Ascending aorta (tissue), 2 donors: ENCODE measurements at regions not wholly inside any gene's neighbourhood (a gene's known extent, or its start where the extent isn't known, plus 50 kb on each side); places are given as distances from the start of the nearest gene placed in this dataset.

Experiments
- DNase-seq, 2 donors: peaks; one replicate each; pipeline ENCODE4 v3.0.0-alpha.2; 2019; ENCODE audit warnings: low spot score in 2 of 2
- H3K27ac ChIP-seq, 2 donors: fragments of 200-600 bp; sonication (generic); one replicate each; pipeline ENCODE4 v1.5.1; 2016 to 2017; ENCODE audit warnings: mild to moderate bottlenecking in 1 of 2
- H3K27me3 ChIP-seq: fragments of 200-600 bp; sonication (generic); one replicate; pipeline ENCODE4 v1.5.1; 2017
- H3K36me3 ChIP-seq, 2 donors: fragments of 200-600 bp; sonication (generic); one replicate each; pipeline ENCODE4 v1.5.1; 2016
- H3K4me1 ChIP-seq, 2 donors: fragments of 200-600 bp; sonication (generic); one replicate each; pipeline ENCODE4 v1.5.1; 2016 to 2017; ENCODE audit warnings: mild to moderate bottlenecking in 1 of 2
- H3K4me3 ChIP-seq, 2 donors: fragments of 200-600 bp; sonication (generic); one replicate each; pipeline ENCODE4 v1.5.1; 2016 to 2017; ENCODE audit warnings: mild to moderate bottlenecking in 1 of 2
- H3K9me3 ChIP-seq, 2 donors: fragments of 200-600 bp; sonication (generic); one replicate each; pipeline ENCODE4 v1.5.1; 2016
- intact Hi-C: fragments of 100-400 bp; cut with DNase I; formaldehyde crosslinking; loops from one replicate; pipeline ENCODE4 v1.15.1; 2023
- TF ChIP-seq, protein P1 (sequence below), 3 experiments: fragments of 200-600 bp in 2 of 3; fragments of 450-650 bp in 1 of 3; sonication (generic) in 2 of 3; IDR thresholded peaks; one replicate each; pipeline ENCODE4 v1.5.1; 2016 to 2019; ENCODE audit warnings: antibody characterized with exemption in 3 of 3, mild to moderate bottlenecking in 1 of 3, moderate library complexity in 1 of 3

DNA sequence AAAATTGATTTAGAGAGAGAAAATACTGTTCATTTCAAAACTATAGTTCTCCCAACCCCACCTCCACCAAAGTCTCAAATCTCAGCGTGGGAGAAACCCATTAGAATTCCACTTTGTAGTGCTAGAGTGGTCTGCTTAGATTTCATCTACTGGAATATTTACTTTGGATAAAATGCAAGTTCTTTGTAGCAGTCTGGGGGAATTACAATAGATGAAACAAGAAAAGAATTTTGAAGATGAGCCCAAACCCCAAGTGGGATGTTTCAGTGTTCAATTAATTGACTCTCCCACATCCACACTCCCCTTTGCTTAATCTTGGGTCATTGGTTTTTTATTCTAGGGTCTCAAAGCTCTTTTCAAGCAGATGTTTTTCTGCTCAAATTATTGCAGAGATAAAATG is 97.8 kb downstream of the RPL22L1 start:
- TF ChIP-seq, protein P1, sequence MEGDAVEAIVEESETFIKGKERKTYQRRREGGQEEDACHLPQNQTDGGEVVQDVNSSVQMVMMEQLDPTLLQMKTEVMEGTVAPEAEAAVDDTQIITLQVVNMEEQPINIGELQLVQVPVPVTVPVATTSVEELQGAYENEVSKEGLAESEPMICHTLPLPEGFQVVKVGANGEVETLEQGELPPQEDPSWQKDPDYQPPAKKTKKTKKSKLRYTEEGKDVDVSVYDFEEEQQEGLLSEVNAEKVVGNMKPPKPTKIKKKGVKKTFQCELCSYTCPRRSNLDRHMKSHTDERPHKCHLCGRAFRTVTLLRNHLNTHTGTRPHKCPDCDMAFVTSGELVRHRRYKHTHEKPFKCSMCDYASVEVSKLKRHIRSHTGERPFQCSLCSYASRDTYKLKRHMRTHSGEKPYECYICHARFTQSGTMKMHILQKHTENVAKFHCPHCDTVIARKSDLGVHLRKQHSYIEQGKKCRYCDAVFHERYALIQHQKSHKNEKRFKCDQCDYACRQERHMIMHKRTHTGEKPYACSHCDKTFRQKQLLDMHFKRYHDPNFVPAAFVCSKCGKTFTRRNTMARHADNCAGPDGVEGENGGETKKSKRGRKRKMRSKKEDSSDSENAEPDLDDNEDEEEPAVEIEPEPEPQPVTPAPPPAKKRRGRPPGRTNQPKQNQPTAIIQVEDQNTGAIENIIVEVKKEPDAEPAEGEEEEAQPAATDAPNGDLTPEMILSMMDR (IDR thresholded peaks at IDR 0.05): no peak
- H3K27ac ChIP-seq: no peak overlapping the region
- no peaks in the 10 kb centered on the region for H3K27me3 ChIP-seq
- intact Hi-C loops: no loop called here
- H3K4me1 ChIP-seq: no peaks in the 10 kb centered on the region
- H3K9me3 ChIP-seq: no peaks in the 10 kb centered on the region
- H3K36me3 ChIP-seq: no peaks in the 10 kb centered on the region
- no peak for DNase-seq
- H3K4me3 ChIP-seq: no peak overlapping the region

DNA sequence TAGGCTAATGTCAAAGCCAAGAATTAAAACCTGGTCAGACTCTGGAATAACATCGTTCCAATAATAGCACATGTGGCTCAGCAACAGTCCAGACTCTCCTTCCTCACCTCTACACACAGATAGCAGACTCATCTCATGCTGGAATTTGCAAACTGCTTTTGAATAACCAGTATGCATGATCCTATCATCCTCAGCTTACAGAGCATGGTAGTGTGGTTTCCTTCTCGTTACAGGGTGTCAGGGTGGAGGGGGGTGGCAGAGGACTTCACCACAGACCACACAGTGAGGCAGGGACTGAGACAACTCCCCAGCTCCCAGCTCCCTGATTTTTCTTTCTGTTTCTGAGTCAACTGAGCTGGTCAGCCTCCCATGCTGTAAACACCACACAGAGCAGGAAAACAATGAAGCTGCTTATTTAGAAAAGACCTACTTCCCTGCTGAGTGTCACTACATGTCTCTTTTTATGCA is 101.6 kb downstream of the RPL22L1 start:
- no peaks in the 10 kb centered on the region for H3K27me3 ChIP-seq
- intact Hi-C loops: no loop called here
- TF ChIP-seq, protein P1 (IDR thresholded peaks at IDR 0.05): no peak
- no peaks in the 10 kb centered on the region for H3K36me3 ChIP-seq
- H3K27ac ChIP-seq: no peak overlapping the region
- no peaks in the 10 kb centered on the region for H3K4me1 ChIP-seq
- H3K9me3 ChIP-seq: no peaks in the 10 kb centered on the region
- DNase-seq: no peak
- no peak overlapping the region for H3K4me3 ChIP-seq

DNA sequence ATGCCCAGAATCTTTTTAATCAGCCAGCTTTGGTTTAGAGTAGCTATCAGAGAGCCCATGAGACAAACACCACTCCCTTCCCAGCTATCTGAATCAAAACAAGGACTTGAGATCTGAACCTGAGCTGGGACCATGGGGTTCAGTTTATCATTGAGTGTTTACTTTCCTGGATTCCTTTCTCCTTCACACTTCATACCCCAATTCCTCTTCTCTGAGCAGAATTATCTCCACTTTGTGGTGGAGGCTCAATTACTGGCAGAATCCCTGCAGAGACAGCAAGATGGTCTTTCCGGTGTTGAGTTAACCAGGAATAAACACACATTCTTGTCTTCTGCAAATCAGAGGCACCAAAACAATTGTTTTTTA is 102.4 kb downstream of the RPL22L1 start:
- H3K9me3 ChIP-seq: no peaks in the 10 kb centered on the region
- H3K27me3 ChIP-seq: no peaks in the 10 kb centered on the region
- TF ChIP-seq, protein P1 (IDR thresholded peaks at IDR 0.05): no peak
- H3K4me1 ChIP-seq: no peaks in the 10 kb centered on the region
- no peak overlapping the region for H3K4me3 ChIP-seq
- intact Hi-C loops: no loop called here
- no peak overlapping the region for H3K27ac ChIP-seq
- H3K36me3 ChIP-seq: no peaks in the 10 kb centered on the region
- no peak for DNase-seq

DNA sequence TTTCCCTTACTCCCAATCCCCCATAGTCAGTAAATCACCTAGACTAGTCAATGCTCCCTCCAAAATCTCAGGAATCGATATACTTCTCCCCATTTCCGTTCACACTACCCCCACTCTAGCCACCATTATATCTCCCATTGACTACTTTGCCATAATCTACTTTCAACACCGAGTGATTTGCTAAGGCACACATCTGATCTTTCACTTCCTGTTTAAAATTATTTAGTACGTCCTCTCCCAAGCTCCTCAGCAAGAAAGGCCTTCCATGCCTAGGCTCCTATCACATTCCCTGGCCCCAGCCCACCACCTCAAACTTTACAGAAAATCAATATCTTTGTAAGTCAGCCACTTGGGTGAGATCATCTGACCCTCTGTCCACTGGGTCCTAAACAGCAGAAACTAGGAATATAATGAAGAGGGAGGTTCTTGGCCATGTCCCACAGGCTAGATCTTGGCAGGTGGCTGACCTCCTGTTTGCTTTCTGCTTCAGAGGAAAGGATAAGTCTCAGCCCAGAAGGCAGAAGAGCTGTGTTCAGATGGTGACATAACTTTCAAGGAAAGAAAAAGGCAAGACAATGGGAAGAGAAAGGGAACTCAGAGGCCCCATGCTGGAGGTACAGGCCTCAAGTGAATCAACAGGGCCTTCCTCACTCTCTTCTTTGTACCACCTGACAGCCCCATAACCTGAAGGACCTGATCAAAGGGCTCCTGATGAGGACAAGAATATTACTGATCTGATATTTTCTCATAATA is 103.0 kb downstream of the RPL22L1 start:
- intact Hi-C loops: no loop called here
- Histone ChIP-seq H3K9me3 (no peaks in the 10 kb centered on the region), H3K4me1 (no peaks in the 10 kb centered on the region), H3K36me3 (no peaks in the 10 kb centered on the region), H3K4me3 (no peak overlapping the region), H3K27ac (no peak overlapping the region), H3K27me3 (no peaks in the 10 kb centered on the region)
- TF ChIP-seq, protein P1 (IDR thresholded peaks at IDR 0.05): no peak
- no peak for DNase-seq

DNA sequence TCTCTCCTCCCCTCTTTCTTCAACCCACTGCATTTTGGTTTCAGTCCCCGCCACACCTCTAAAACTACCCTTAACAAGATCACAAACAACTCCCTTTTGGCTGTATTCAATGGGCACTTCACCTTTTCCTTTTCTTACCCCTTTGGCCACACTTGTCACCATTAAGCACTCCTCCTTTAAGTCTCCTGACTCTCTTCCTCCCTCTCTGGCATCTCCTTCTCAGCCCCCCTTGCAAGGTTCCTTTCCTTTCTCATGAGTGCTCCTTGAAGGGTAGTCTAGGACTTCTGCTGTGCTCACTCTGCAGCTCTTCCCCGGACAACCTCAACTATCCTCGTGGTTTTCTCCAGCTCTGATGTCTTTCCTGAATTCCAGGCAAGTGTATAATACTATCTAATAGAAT is 103.7 kb downstream of the RPL22L1 start:
- no peak overlapping the region for H3K27ac ChIP-seq

More for the DNA sequence above, 103.7 kb downstream of the RPL22L1 start:
- Histone ChIP-seq H3K27me3 (no peaks in the 10 kb centered on the region), H3K4me1 (no peaks in the 10 kb centered on the region), H3K36me3 (no peaks in the 10 kb centered on the region), H3K4me3 (no peak overlapping the region), H3K9me3 (no peaks in the 10 kb centered on the region)
- TF ChIP-seq, protein P1 (IDR thresholded peaks at IDR 0.05): no peak
- intact Hi-C loops: no loop called here
- DNase-seq: no peak
